ENCODE measurements at regions not wholly inside any gene's neighbourhood (a gene's known extent, or its start where the extent isn't known, plus 50 kb on each side); places are given as distances from the start of the nearest gene placed in this dataset.

GRCh38 chr4:33323393-33323792 is 2603.2 kb downstream of the PCDH7 start:
- no peak overlapping the region for H3K9ac ChIP-seq (ENCODE audit: low read length)
- no peak overlapping the region for H3K27ac ChIP-seq (ENCODE audit: low read depth, low read length)
- no peaks in the 10 kb centered on the region for H3K4me1 ChIP-seq (ENCODE audit: insufficient read depth, low read length)
- H3K27me3 ChIP-seq (ENCODE audit: control insufficient read depth in 1 of 2, insufficient read depth in 2 of 2, low read length in 2 of 2) = no peaks in the 10 kb centered on the region
- no peaks in the 10 kb centered on the region for H3K36me3 ChIP-seq (ENCODE audit: insufficient read depth, low read length)
- H3K9me3 ChIP-seq (ENCODE audit: low read length) = no peaks in the 10 kb centered on the region
- no peak overlapping the region for H3K4me3 ChIP-seq (ENCODE audit: low read depth in 1 of 2, low read length in 2 of 2)

- Histone ChIP-seq H3K9me3 (ENCODE audit: low read length) (peaks cover under 1% of the 10 kb centered on the region), H3K27ac (ENCODE audit: low read depth, low read length) (no peak overlapping the region), H3K27me3 (ENCODE audit: control insufficient read depth in 1 of 2, insufficient read depth in 2 of 2, low read length in 2 of 2) (no peaks in the 10 kb centered on the region), H3K36me3 (ENCODE audit: insufficient read depth, low read length) (no peaks in the 10 kb centered on the region), H3K4me1 (ENCODE audit: insufficient read depth, low read length) (no peaks in the 10 kb centered on the region), H3K9ac (ENCODE audit: low read length) (no peak overlapping the region), H3K4me3 (ENCODE audit: low read depth in 1 of 2, low read length in 2 of 2) (no peak overlapping the region)
These were observed 2614.2 kb downstream of the PCDH7 start for GRCh38 chr4:33334416-33334815.

DNA sequence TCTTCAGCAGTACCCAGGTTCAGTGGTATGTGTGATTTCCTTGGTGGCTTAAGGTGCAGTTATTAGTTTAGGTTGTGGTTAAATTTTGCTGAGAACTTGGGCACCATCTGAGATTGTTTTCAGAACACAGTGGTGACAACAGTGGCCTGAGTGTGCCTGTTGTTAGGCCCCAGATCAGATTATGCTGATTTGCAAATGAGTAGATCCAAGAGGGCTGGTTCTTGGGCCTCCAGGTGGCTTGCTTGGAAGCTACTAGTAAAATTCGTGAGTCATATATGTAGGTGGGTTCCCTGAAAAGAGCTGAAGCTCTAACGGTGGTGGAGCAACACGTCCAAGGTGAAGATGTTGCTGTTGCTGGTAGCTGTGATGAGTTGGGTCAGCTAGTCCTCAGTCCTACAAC is 2619.6 kb downstream of the PCDH7 start:
- Histone ChIP-seq H3K27ac (ENCODE audit: low read depth, low read length) (no peak overlapping the region), H3K4me3 (ENCODE audit: low read depth in 1 of 2, low read length in 2 of 2) (no peak overlapping the region), H3K9me3 (ENCODE audit: low read length) (peaks cover 3% of the 10 kb centered on the region), H3K9ac (ENCODE audit: low read length) (no peak overlapping the region), H3K4me1 (ENCODE audit: insufficient read depth, low read length) (no peaks in the 10 kb centered on the region), H3K27me3 (ENCODE audit: control insufficient read depth in 1 of 2, insufficient read depth in 2 of 2, low read length in 2 of 2) (no peaks in the 10 kb centered on the region), H3K36me3 (ENCODE audit: insufficient read depth, low read length) (no peaks in the 10 kb centered on the region)

GRCh38 chr4:33340168-33340567 is 2620.0 kb downstream of the PCDH7 start:
- Histone ChIP-seq H3K9me3 (ENCODE audit: low read length) (peaks cover 3% of the 10 kb centered on the region), H3K36me3 (ENCODE audit: insufficient read depth, low read length) (no peaks in the 10 kb centered on the region), H3K4me1 (ENCODE audit: insufficient read depth, low read length) (no peaks in the 10 kb centered on the region)

DNA sequence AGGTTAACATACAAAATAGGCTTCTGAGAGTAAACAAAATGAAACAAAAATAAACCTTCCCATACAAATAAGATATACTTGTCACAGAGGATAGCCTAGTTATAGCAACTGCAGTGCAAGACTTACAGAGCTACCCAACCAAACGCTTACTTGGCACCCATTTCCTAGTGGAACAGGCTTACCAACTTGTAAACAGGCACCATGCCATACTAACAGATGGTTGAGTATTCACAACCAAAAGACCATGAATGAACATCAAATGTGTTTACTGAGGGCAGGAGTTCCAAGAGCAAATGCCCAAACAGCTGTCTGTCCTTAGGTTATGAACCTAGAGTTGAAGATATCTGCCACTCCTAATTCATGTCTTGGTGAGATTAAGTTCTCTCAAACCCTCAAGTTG is 2629.2 kb downstream of the PCDH7 start:
- H3K9ac ChIP-seq (ENCODE audit: low read length) = no peak overlapping the region
- no peaks in the 10 kb centered on the region for H3K9me3 ChIP-seq (ENCODE audit: low read length)
- no peaks in the 10 kb centered on the region for H3K36me3 ChIP-seq (ENCODE audit: insufficient read depth, low read length)
- no peak overlapping the region for H3K27ac ChIP-seq (ENCODE audit: low read depth, low read length)
- no peaks in the 10 kb centered on the region for H3K27me3 ChIP-seq (ENCODE audit: control insufficient read depth in 1 of 2, insufficient read depth in 2 of 2, low read length in 2 of 2)
- H3K4me3 ChIP-seq (ENCODE audit: low read depth in 1 of 2, low read length in 2 of 2) = no peak overlapping the region
- H3K4me1 ChIP-seq (ENCODE audit: insufficient read depth, low read length) = no peaks in the 10 kb centered on the region

More at GRCh38 chr4:33340168-33340567, 2620.0 kb downstream of the PCDH7 start:
- H3K4me3 ChIP-seq (ENCODE audit: low read depth in 1 of 2, low read length in 2 of 2) = no peak overlapping the region
- no peak overlapping the region for H3K27ac ChIP-seq (ENCODE audit: low read depth, low read length)
- no peaks in the 10 kb centered on the region for H3K27me3 ChIP-seq (ENCODE audit: control insufficient read depth in 1 of 2, insufficient read depth in 2 of 2, low read length in 2 of 2)
- no peak overlapping the region for H3K9ac ChIP-seq (ENCODE audit: low read length)

- Histone ChIP-seq H3K36me3 (ENCODE audit: insufficient read depth, low read length) (no peaks in the 10 kb centered on the region), H3K27ac (ENCODE audit: low read depth, low read length) (no peak overlapping the region), H3K27me3 (ENCODE audit: control insufficient read depth in 1 of 2, insufficient read depth in 2 of 2, low read length in 2 of 2) (no peaks in the 10 kb centered on the region), H3K9me3 (ENCODE audit: low read length) (no peaks in the 10 kb centered on the region), H3K4me3 (ENCODE audit: low read depth in 1 of 2, low read length in 2 of 2) (no peak overlapping the region), H3K4me1 (ENCODE audit: insufficient read depth, low read length) (no peaks in the 10 kb centered on the region), H3K9ac (ENCODE audit: low read length) (no peak overlapping the region)
These were observed 2637.0 kb downstream of the PCDH7 start for GRCh38 chr4:33357121-33357520.

DNA sequence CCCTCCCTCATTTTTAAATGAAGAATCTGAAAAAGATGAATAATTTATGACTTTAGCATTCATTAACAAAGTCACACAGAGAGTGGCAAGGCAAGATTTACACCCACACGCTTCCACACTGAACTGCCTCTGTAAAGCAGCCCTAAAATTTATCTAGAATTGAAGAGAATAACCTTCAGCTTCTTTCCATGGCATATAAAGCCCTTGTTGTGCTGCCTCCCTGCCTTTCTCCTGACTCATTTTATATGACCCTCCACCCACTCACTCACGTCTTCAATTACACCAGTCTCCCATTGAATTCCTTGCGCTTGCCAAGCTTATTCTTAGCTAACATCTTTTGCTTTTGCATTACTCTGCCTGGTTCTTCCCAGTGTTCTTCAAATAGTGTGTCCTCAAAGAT is 2649.3 kb downstream of the PCDH7 start:
- no peak overlapping the region for H3K9ac ChIP-seq (ENCODE audit: low read length)
- H3K4me1 ChIP-seq (ENCODE audit: insufficient read depth, low read length) = no peaks in the 10 kb centered on the region
- H3K36me3 ChIP-seq (ENCODE audit: insufficient read depth, low read length) = no peaks in the 10 kb centered on the region
- no peaks in the 10 kb centered on the region for H3K27me3 ChIP-seq (ENCODE audit: control insufficient read depth in 1 of 2, insufficient read depth in 2 of 2, low read length in 2 of 2)
- no peak overlapping the region for H3K27ac ChIP-seq (ENCODE audit: low read depth, low read length)
- H3K9me3 ChIP-seq (ENCODE audit: low read length) = no peaks in the 10 kb centered on the region
- H3K4me3 ChIP-seq (ENCODE audit: low read depth in 1 of 2, low read length in 2 of 2) = no peak overlapping the region

GRCh38 chr4:33381816-33382215 is 2661.6 kb downstream of the PCDH7 start:
- H3K9ac ChIP-seq (ENCODE audit: low read length) = no peak overlapping the region
- H3K9me3 ChIP-seq (ENCODE audit: low read length) = no peaks in the 10 kb centered on the region
- no peaks in the 10 kb centered on the region for H3K36me3 ChIP-seq (ENCODE audit: insufficient read depth, low read length)
- H3K27ac ChIP-seq (ENCODE audit: low read depth, low read length) = no peak overlapping the region
- H3K4me1 ChIP-seq (ENCODE audit: insufficient read depth, low read length) = no peaks in the 10 kb centered on the region
- no peak overlapping the region for H3K4me3 ChIP-seq (ENCODE audit: low read depth in 1 of 2, low read length in 2 of 2)
- H3K27me3 ChIP-seq (ENCODE audit: control insufficient read depth in 1 of 2, insufficient read depth in 2 of 2, low read length in 2 of 2) = no peaks in the 10 kb centered on the region

DNA sequence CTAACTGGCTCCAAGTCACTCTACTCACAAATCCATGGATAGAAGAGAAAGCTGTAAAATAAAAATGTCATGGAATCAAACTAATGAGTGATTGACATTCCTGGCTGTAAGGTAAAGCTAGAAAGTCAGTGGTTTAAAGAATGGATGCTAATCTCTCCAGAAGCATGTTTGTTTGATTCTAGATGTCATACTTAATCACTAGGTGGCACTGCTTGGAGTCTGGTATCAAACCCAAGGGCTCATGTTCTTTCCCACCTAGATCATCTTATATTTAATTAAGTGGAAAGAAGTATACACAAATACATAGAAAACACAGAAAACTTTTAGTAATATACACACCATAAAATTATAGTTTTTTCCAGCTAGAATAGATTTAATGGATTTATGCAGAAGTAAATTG is 2666.6 kb downstream of the PCDH7 start:
- H3K27ac ChIP-seq (ENCODE audit: low read depth, low read length) = no peak overlapping the region
- no peaks in the 10 kb centered on the region for H3K4me1 ChIP-seq (ENCODE audit: insufficient read depth, low read length)
- H3K36me3 ChIP-seq (ENCODE audit: insufficient read depth, low read length) = no peaks in the 10 kb centered on the region
- no peak overlapping the region for H3K4me3 ChIP-seq (ENCODE audit: low read depth in 1 of 2, low read length in 2 of 2)
- no peaks in the 10 kb centered on the region for H3K27me3 ChIP-seq (ENCODE audit: control insufficient read depth in 1 of 2, insufficient read depth in 2 of 2, low read length in 2 of 2)
- H3K9ac ChIP-seq (ENCODE audit: low read length) = no peak overlapping the region
- H3K9me3 ChIP-seq (ENCODE audit: low read length) = no peaks in the 10 kb centered on the region

- H3K4me3 ChIP-seq (ENCODE audit: low read depth in 1 of 2, low read length in 2 of 2) = no peak overlapping the region
- no peaks in the 10 kb centered on the region for H3K9me3 ChIP-seq (ENCODE audit: low read length)
- no peaks in the 10 kb centered on the region for H3K4me1 ChIP-seq (ENCODE audit: insufficient read depth, low read length)
- no peak overlapping the region for H3K27ac ChIP-seq (ENCODE audit: low read depth, low read length)
- no peaks in the 10 kb centered on the region for H3K36me3 ChIP-seq (ENCODE audit: insufficient read depth, low read length)
- no peaks in the 10 kb centered on the region for H3K27me3 ChIP-seq (ENCODE audit: control insufficient read depth in 1 of 2, insufficient read depth in 2 of 2, low read length in 2 of 2)
- H3K9ac ChIP-seq (ENCODE audit: low read length) = no peak overlapping the region
These were observed 2670.8 kb downstream of the PCDH7 start for GRCh38 chr4:33390976-33391375.

GRCh38 chr4:33395731-33396485 is 2675.7 kb downstream of the PCDH7 start:
- Histone ChIP-seq H3K4me3 (ENCODE audit: low read depth in 1 of 2, low read length in 2 of 2) (no peak overlapping the region), H3K4me1 (ENCODE audit: insufficient read depth, low read length) (no peaks in the 10 kb centered on the region), H3K27me3 (ENCODE audit: control insufficient read depth in 1 of 2, insufficient read depth in 2 of 2, low read length in 2 of 2) (no peaks in the 10 kb centered on the region), H3K9me3 (ENCODE audit: low read length) (no peaks in the 10 kb centered on the region), H3K36me3 (ENCODE audit: insufficient read depth, low read length) (no peaks in the 10 kb centered on the region), H3K27ac (ENCODE audit: low read depth, low read length) (no peak overlapping the region), H3K9ac (ENCODE audit: low read length) (no peak overlapping the region)

- H3K27me3 ChIP-seq (ENCODE audit: control insufficient read depth in 1 of 2, insufficient read depth in 2 of 2, low read length in 2 of 2) = no peaks in the 10 kb centered on the region
- no peaks in the 10 kb centered on the region for H3K36me3 ChIP-seq (ENCODE audit: insufficient read depth, low read length)
- H3K9ac ChIP-seq (ENCODE audit: low read length) = no peak overlapping the region
- no peak overlapping the region for H3K27ac ChIP-seq (ENCODE audit: low read depth, low read length)
- no peak overlapping the region for H3K4me3 ChIP-seq (ENCODE audit: low read depth in 1 of 2, low read length in 2 of 2)
- no peaks in the 10 kb centered on the region for H3K9me3 ChIP-seq (ENCODE audit: low read length)
- H3K4me1 ChIP-seq (ENCODE audit: insufficient read depth, low read length) = no peaks in the 10 kb centered on the region
These were observed 2680.3 kb downstream of the PCDH7 start for GRCh38 chr4:33400504-33400903.
